Activated B cell treated with CpG ODN at 0.5 μM for 24 hours (primary cell): ENCODE measurements at regions not wholly inside any gene's neighbourhood (a gene's known extent, or its start where the extent isn't known, plus 50 kb on each side); places are given as distances from the start of the nearest gene placed in this dataset.

Experiments
- ATAC-seq: fragments of 200-7000 bp; cut with Tn5 transposase; one replicate; pipeline ENCODE4 v1.10.0; 2021; ENCODE audit warnings: low read depth, mild to moderate bottlenecking, moderate library complexity
- CTCF ChIA-PET: fragments of 350-600 bp; sonication (Branson Sonifier 250); formaldehyde crosslinking; loops from one replicate; lab custom pipeline; 2021; ENCODE audit warnings: antibody characterized with exemption; lab: Charles Lee
- POLR2A ChIA-PET: fragments of 350-600 bp; sonication (Branson Sonifier 250); formaldehyde crosslinking; loops from one replicate; lab custom pipeline; 2021; ENCODE audit warnings: antibody characterized with exemption; lab: Charles Lee
- DNase-seq: peaks from one replicate; pipeline ENCODE4 v3.0.0; 2022
- H3K27ac Mint-ChIP-seq: one replicate; pipeline ENCODE4 v1.8.0; 2020; ENCODE audit warnings: mixed read lengths
- H3K27me3 Mint-ChIP-seq: one replicate; pipeline ENCODE4 v1.8.0; 2021; ENCODE audit warnings: mixed read lengths
- H3K36me3 Mint-ChIP-seq: one replicate; pipeline ENCODE4 v1.8.0; 2021; ENCODE audit warnings: low read depth, mixed read lengths
- H3K4me1 Mint-ChIP-seq: one replicate; pipeline ENCODE4 v1.8.0; 2021; ENCODE audit warnings: mixed read lengths
- H3K4me3 Mint-ChIP-seq: one replicate; pipeline ENCODE4 v1.8.0; 2020; ENCODE audit warnings: mild to moderate bottlenecking, mixed read lengths
- H3K9me3 Mint-ChIP-seq: one replicate; pipeline ENCODE4 v1.8.0; 2020; ENCODE audit warnings: mixed read lengths
- CTCF ChIP-seq: fragments of 200-600 bp; IDR thresholded peaks from one replicate; pipeline ENCODE4 v1.8.0; 2022; ENCODE audit warnings: antibody characterized with exemption, mild to moderate bottlenecking
- intact Hi-C: fragments of 100-400 bp; cut with micrococcal nuclease; formaldehyde crosslinking; loops from one replicate; pipeline ENCODE4 v1.15.1; 2024

GRCh38 chr5:172572440-172572839 is 68.6 kb upstream of the NEURL1B start:
- DNase-seq (no peak), ATAC-seq (no peak)
- ChIA-PET POLR2A (no interaction called here), CTCF (no interaction called here)
- Mint-ChIP-seq H3K4me1 (no peaks in the 10 kb centered on the region), H3K4me3 (no peak overlapping the region), H3K27ac (no peak overlapping the region), H3K27me3 (peaks cover 5% of the 10 kb centered on the region), H3K9me3 (no peaks in the 10 kb centered on the region), H3K36me3 (no peaks in the 10 kb centered on the region)
- TF ChIP-seq CTCF: no peak
- intact Hi-C loops: no loop called here

- TF ChIP-seq CTCF: no peak
- Mint-ChIP-seq H3K4me1 (no peaks in the 10 kb centered on the region), H3K27me3 (peaks cover 5% of the 10 kb centered on the region), H3K4me3 (no peak overlapping the region), H3K9me3 (no peaks in the 10 kb centered on the region), H3K27ac (no peak overlapping the region), H3K36me3 (no peaks in the 10 kb centered on the region)
- CTCF ChIA-PET: no interaction called here
- ATAC-seq (no peak), DNase-seq (no peak)
- POLR2A ChIA-PET: no interaction called here
- intact Hi-C loops: no loop called here
These were observed 69.2 kb upstream of the NEURL1B start for GRCh38 chr5:172571892-172572291.

- no peak for ATAC-seq
- Mint-ChIP-seq H3K9me3 (no peaks in the 10 kb centered on the region), H3K27me3 (peaks cover 5% of the 10 kb centered on the region), H3K36me3 (no peaks in the 10 kb centered on the region), H3K4me3 (no peak overlapping the region), H3K4me1 (no peaks in the 10 kb centered on the region), H3K27ac (no peak overlapping the region)
- ChIA-PET CTCF (no interaction called here), POLR2A (no interaction called here)
- no peak for DNase-seq
- intact Hi-C loops: no loop called here
- TF ChIP-seq CTCF: no peak
These were observed 69.7 kb upstream of the NEURL1B start for GRCh38 chr5:172571413-172571812.

DNA sequence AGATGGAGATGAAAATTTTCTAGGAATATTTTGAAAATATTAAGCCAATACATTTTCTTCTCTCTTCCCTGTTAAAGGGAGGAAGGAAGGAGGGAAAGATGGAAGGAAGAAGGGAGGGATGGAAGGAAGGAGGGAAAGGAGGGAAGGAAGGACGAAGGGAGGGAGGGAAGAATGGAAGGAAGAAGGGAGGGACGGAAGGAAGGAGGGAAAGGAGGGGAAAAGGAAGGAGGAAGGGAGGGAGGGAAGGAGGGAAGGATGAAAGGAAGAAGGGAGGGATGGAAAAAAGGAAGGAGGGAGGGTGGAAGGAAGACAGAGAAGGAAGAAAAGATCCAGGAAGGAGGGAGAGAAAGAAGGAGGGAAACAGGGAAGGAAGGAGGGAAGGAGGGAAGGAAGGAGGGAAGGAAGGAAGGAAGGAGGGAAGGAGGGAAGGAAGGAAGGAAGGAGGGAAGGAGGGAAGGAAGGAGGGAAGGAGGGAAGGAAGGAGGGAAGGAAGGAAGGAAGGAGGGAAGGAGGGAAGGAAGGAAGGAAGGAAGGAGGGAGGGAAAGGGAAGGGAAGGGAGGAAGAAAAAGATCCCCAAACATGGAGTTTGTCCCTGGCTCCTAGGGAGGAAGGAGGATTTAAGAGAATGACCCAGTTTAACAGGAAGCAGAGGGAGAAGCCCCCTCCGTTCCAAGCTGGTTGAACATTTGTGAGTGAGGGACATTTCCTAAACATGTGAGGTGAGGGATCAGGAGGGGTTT is 70.3 kb upstream of the NEURL1B start:
- no peak overlapping the region for H3K4me3 Mint-ChIP-seq
- CTCF ChIA-PET: no interaction called here
- POLR2A ChIA-PET: no interaction called here
- DNase-seq (no peak), ATAC-seq (no peak)
- no peaks in the 10 kb centered on the region for H3K9me3 Mint-ChIP-seq
- H3K36me3 Mint-ChIP-seq: no peaks in the 10 kb centered on the region
- peaks cover 5% of the 10 kb centered on the region for H3K27me3 Mint-ChIP-seq
- no peaks in the 10 kb centered on the region for H3K4me1 Mint-ChIP-seq
- H3K27ac Mint-ChIP-seq: no peak overlapping the region
- no peak for TF ChIP-seq CTCF
- intact Hi-C loops: no loop called here

DNA sequence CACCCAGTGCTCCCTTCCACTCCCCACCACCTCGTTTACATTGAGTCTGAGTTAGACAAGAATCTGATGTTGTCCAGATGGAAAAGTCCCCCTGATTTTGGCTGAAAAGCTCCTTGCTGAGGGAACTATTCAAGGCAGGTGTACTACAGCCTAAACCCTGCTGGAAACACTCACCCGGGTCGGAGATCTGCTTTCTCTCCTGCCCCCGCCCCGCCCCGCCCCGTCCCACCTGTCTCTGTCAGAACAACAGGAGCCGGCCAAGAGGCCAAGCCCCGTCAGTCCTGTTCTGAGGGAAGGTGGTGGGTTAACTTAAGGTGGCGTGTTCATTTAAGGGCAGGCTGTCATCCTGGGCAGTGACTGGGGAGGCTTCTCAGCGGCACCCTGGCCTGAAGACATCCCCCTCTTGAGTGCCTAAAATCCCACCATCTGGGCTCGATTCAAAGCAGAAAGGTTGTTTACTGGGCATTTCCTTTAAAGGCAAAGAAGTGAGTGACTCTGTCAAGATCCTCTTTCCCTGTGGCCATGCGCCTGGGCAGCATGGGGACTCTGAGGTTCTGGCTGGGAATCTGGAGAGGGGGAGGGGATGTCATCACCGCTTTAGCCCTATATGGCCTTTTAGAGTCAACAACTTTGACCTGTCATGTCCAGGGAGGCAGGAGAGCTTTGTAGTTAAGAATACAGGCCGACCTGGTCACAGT is 71.1 kb upstream of the NEURL1B start:
- no peak for TF ChIP-seq CTCF
- Mint-ChIP-seq H3K9me3 (no peaks in the 10 kb centered on the region), H3K4me1 (no peaks in the 10 kb centered on the region), H3K27ac (no peak overlapping the region), H3K27me3 (peaks cover 5% of the 10 kb centered on the region), H3K36me3 (no peaks in the 10 kb centered on the region), H3K4me3 (no peak overlapping the region)
- no peak for ATAC-seq
- intact Hi-C loops: no loop called here
- POLR2A ChIA-PET: no interaction called here
- CTCF ChIA-PET: no interaction called here
- DNase-seq: no peak
